ENCODE measurements at regions not wholly inside any gene's neighbourhood (a gene's known extent, or its start where the extent isn't known, plus 50 kb on each side); places are given as distances from the start of the nearest gene placed in this dataset.

DNA sequence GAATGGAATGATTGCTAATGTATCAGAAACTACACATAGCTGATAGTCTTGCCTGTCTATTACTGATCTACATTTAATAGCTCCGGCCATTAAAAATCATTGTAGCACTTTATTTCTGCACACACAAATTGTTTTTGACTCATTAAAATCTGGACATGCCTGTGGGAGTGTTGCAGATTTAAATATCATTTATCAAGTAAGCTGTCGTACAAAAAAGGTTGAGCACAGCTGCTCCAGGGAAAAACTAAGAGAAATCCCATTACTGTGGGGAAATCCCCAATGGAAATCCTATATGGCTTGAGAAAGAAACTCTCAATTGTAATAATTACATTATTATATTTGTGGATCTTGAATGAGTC is 99.6 kb upstream of the CERS6 start:
- TF ChIP-seq, protein P1, sequence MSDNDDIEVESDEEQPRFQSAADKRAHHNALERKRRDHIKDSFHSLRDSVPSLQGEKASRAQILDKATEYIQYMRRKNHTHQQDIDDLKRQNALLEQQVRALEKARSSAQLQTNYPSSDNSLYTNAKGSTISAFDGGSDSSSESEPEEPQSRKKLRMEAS (IDR thresholded peaks at IDR 0.05; ENCODE audit: low read depth, low read length): no peak
- TF ChIP-seq, protein P2, sequence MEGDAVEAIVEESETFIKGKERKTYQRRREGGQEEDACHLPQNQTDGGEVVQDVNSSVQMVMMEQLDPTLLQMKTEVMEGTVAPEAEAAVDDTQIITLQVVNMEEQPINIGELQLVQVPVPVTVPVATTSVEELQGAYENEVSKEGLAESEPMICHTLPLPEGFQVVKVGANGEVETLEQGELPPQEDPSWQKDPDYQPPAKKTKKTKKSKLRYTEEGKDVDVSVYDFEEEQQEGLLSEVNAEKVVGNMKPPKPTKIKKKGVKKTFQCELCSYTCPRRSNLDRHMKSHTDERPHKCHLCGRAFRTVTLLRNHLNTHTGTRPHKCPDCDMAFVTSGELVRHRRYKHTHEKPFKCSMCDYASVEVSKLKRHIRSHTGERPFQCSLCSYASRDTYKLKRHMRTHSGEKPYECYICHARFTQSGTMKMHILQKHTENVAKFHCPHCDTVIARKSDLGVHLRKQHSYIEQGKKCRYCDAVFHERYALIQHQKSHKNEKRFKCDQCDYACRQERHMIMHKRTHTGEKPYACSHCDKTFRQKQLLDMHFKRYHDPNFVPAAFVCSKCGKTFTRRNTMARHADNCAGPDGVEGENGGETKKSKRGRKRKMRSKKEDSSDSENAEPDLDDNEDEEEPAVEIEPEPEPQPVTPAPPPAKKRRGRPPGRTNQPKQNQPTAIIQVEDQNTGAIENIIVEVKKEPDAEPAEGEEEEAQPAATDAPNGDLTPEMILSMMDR (IDR thresholded peaks at IDR 0.05; ENCODE audit: low read depth, low read length): no peak
- no peak for TF ChIP-seq MYC (IDR thresholded peaks at IDR 0.05; ENCODE audit: low read depth, low read length)
- TF ChIP-seq POLR2A (IDR thresholded peaks at IDR 0.05; ENCODE audit: extremely low read depth, insufficient read length): no peak
- DNase-seq (ENCODE audit: low read depth): no peak
- H3K4me3 ChIP-seq (ENCODE audit: low read depth, low read length): no peak overlapping the region

DNA sequence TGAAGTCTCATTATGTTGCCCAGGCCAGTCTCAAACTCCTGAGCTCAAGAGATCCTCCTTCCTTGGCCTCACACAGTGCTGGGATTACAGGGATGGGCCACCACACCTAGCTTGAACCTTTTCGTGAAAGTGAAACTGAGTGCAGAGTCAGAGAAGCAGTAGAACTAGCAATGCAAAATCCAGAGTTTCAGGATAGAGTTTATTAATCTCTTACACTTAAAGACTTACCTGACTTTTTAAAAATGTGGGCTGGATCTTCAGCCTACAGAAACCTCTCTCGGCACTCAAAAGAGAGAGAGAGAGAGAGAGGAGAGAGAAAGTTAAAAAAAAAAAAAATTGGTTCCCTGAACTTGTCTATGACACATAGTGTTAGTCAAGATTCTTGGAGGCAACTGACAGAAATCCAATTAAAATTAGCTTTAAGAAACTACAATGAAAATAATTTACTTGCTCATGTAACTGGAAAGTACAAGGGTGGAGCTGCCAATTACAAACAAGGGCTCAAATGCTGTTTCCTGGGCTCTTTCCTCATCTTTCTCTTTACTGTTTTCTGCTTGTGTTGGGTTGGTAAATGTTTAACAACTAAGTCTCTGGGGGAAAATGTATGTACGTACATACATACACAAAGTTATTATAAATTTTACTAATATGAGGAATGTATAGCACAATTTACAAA is 98.1 kb upstream of the CERS6 start:
- TF ChIP-seq, protein P1 (IDR thresholded peaks at IDR 0.05; ENCODE audit: low read depth, low read length): no peak
- TF ChIP-seq MYC (IDR thresholded peaks at IDR 0.05; ENCODE audit: low read depth, low read length) (no peak), POLR2A (IDR thresholded peaks at IDR 0.05; ENCODE audit: extremely low read depth, insufficient read length) (no peak)
- TF ChIP-seq, protein P2 (IDR thresholded peaks at IDR 0.05; ENCODE audit: low read depth, low read length): no peak
- DNase-seq (ENCODE audit: low read depth): no peak
- H3K4me3 ChIP-seq (ENCODE audit: low read depth, low read length): no peak overlapping the region

DNA sequence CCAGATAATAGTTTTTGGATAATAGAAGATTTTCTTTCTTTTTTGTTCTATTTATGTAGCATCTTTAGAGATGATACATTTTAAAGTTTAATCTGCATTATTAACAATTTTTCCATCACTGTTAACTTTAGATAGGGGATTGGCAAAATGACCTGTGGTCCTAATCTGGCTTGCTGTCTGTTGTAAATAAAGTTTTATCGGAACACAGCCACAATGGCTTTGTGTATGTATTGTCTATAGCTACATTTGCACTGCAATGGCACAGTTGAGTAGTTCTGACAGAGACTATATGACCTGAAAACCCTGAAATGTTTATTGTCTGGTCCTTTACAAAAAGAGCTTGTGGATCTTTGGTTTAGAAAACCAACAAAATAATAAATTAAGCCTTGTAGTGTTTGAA is 97.0 kb upstream of the CERS6 start:
- TF ChIP-seq POLR2A (IDR thresholded peaks at IDR 0.05; ENCODE audit: extremely low read depth, insufficient read length): no peak
- TF ChIP-seq, protein P1 (IDR thresholded peaks at IDR 0.05; ENCODE audit: low read depth, low read length): no peak
- H3K4me3 ChIP-seq (ENCODE audit: low read depth, low read length): no peak overlapping the region
- DNase-seq (ENCODE audit: low read depth): no peak

DNA sequence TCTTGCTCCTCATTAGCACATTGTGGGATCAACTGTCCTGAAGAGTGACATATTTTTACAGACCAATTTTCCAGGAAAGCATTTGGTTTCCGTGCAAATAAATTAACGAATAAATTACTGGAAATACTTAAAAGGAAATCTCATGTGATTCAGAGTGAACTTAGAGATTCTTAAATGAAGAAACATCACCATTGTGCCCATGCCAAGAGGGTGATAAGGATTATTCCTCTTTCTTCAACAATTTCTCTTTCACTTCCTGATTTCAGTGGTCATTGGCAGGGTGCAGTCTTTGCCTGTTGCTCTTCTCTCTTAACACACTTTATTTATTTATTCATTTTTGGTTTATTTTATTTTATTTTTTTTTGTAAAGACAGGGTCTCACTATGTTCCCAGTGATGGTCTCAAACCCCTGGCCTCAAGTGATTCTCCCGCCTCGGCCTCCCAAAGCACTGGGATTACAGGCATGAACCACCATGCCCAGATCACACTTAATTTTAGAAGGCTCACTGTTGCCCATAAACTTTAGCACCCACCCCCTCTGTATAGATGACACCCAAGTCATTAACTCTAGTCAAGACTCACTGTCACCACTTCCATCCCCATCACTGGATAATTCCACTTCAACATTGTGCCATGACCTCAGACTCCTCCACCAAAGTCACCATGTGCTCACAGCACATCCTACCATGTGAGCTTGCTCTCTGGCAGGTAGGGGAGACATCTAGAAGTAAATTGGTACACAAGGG is 92.6 kb upstream of the CERS6 start:
- TF ChIP-seq POLR2A (IDR thresholded peaks at IDR 0.05; ENCODE audit: extremely low read depth, insufficient read length): no peak
- no peak for TF ChIP-seq MYC (IDR thresholded peaks at IDR 0.05; ENCODE audit: low read depth, low read length)
- TF ChIP-seq, protein P1 (IDR thresholded peaks at IDR 0.05; ENCODE audit: low read depth, low read length): no peak
- TF ChIP-seq, protein P2 (IDR thresholded peaks at IDR 0.05; ENCODE audit: low read depth, low read length): no peak
- no peak overlapping the region for H3K4me3 ChIP-seq (ENCODE audit: low read depth, low read length)
- DNase-seq (ENCODE audit: low read depth): peak; percentile 43

DNA sequence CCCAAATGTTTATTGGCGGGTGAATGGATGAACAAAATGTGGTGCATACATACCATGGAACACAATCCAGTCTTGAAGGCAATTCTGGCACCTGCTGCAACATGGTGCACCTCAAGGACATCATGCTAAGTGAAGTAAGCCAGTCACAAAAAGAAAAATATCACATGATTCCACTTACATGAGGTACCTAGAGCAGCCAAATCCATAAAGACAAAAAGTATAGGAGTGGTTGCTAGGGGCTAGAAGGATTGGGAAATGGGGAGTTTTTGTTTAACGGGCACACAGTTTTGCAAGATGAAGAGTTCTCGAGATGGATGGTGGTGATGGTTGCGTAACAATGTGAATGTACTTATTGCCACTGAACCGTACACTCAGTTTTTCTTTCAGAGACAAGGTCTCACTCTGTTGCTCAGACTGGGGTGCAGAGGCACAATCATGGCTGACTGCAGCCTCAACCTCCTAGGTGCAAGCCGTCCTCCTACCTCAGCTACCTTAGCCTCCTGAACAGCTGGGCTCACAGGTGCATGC is 90.9 kb upstream of the CERS6 start:
- TF ChIP-seq, protein P1 (IDR thresholded peaks at IDR 0.05; ENCODE audit: low read depth, low read length): no peak
- TF ChIP-seq MYC (IDR thresholded peaks at IDR 0.05; ENCODE audit: low read depth, low read length) (no peak), POLR2A (IDR thresholded peaks at IDR 0.05; ENCODE audit: extremely low read depth, insufficient read length) (no peak)
- TF ChIP-seq, protein P2 (IDR thresholded peaks at IDR 0.05; ENCODE audit: low read depth, low read length): no peak
- no peak overlapping the region for H3K4me3 ChIP-seq (ENCODE audit: low read depth, low read length)
- DNase-seq (ENCODE audit: low read depth): peak; percentile 75

DNA sequence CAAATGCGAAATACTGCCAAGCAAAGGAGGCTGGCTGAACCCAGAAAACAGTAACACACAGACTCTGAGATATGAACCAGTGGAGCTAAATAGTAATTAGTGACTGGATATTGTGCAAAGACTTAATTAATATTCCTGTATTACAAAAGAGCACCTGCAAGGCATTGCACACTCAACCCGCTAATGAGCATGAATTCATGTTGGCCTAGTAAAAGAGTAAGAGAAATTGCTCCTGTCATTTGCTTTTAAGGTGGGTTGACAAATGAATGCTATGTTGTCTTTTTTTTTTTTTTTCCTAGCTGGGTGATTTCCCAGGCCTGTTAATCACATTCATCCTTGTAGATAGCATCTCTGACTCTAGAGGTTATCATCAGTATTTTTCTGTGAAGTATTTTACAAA is 87.0 kb upstream of the CERS6 start:
- no peak overlapping the region for H3K4me3 ChIP-seq (ENCODE audit: low read depth, low read length)
- TF ChIP-seq POLR2A (IDR thresholded peaks at IDR 0.05; ENCODE audit: extremely low read depth, insufficient read length): no peak
- TF ChIP-seq, protein P1 (IDR thresholded peaks at IDR 0.05; ENCODE audit: low read depth, low read length): no peak
- no peak for TF ChIP-seq MYC (IDR thresholded peaks at IDR 0.05; ENCODE audit: low read depth, low read length)
- DNase-seq (ENCODE audit: low read depth): no peak
